OCI-LY1 (cell line): ENCODE measurements at regions not wholly inside any gene's neighbourhood (a gene's known extent, or its start where the extent isn't known, plus 50 kb on each side); places are given as distances from the start of the nearest gene placed in this dataset.

Experiments used
- CTCF ChIP-seq: fragments of 200-600 bp; sonication (generic), shearing (Covaris generic); IDR thresholded peaks from 2 replicates; pipeline ENCODE4 v1.5.1; 2017; ENCODE audit warnings: mild to moderate bottlenecking, antibody characterized with exemption, low read length, moderate library complexity, mixed read lengths
- EZH2 ChIP-seq: fragments of 200-600 bp; sonication (generic), shearing (Covaris generic); IDR thresholded peaks from 2 replicates; pipeline ENCODE4 v1.8.0; 2017; ENCODE audit warnings: borderline replicate concordance, mixed run types, mild to moderate bottlenecking, antibody characterized with exemption, low read length, moderate library complexity, mixed read lengths

- TF ChIP-seq CTCF (no peak), EZH2 (no peak)
Measured at GRCh38 chr12:78371284-78371683, 493.3 kb upstream of the SYT1 start.
